GM12878 (cell line): ENCODE measurements at regions not wholly inside any gene's neighbourhood (a gene's known extent, or its start where the extent isn't known, plus 50 kb on each side); places are given as distances from the start of the nearest gene placed in this dataset.

Source experiments
- ATAC-seq: fragments of 200-7000 bp; cut with Tn5 transposase; 3 replicates; pipeline ENCODE4 v1.9.1; 2020; ENCODE audit warnings: mild to moderate bottlenecking, moderate library complexity
- BruUV-seq: library from RNA; stranded (reverse); fragments of 400-500 nt; replicated peaks from 2 replicates; lab custom pipeline; 2021; lab: Mats Ljungman, UMichigan
- CTCF ChIA-PET: fragments of 300-600 bp; sonication (Branson Sonifier 250); formaldehyde crosslinking; extraction: SDS; loops from one replicate; lab custom pipeline; 2021; ENCODE audit warnings: inconsistent platforms; lab: Yijun Ruan, JAX
- POLR2A ChIA-PET: fragments of 350-600 bp; formaldehyde crosslinking; extraction: SDS; loops from one replicate; lab custom pipeline; 2021; ENCODE audit warnings: inconsistent platforms; lab: Charles Lee
- RAD21 ChIA-PET: fragments of 300-600 bp; sonication (Branson Sonifier 250); formaldehyde crosslinking; loops from one replicate; lab custom pipeline; 2023; ENCODE audit warnings: antibody characterized with exemption; ENCODE audit not compliant: unreplicated experiment; lab: Charles Lee
- SMC1A ChIA-PET: fragments of 300-600 bp; sonication (Branson Sonifier 250); formaldehyde crosslinking; loops from one replicate; lab custom pipeline; 2023; ENCODE audit not compliant: unreplicated experiment, uncharacterized antibody; lab: Charles Lee
- DNase-seq: peaks from one replicate; pipeline ENCODE4 v3.0.0-alpha.2; 2011; ENCODE audit warnings: low read depth, low spot score
- FAIRE-seq: peaks from 3 replicates; lab custom pipeline; 2011; peaks lifted over from hg19 to GRCh38; lab: Jason Lieb, UNC
- H2AFZ ChIP-seq: 2 replicates; pipeline ENCODE4 v1.6.0; 2011; ENCODE audit warnings: low read depth, low read length, control low read depth; ENCODE audit not compliant: control insufficient read depth
- H3K27ac ChIP-seq: 2 replicates; pipeline ENCODE4 v1.5.1; 2011; ENCODE audit warnings: control low read depth; ENCODE audit not compliant: control insufficient read depth, insufficient read depth
- H3K27me3 ChIP-seq, 2 experiments: replicated peaks in 1 of 2; 2 replicates each; pipeline versions ENCODE4 v1.6.0 to v1.6.1; 2011; ENCODE audit warnings: low read length in 1 of 2; ENCODE audit not compliant: control insufficient read depth in 2 of 2, insufficient read depth in 2 of 2
- H3K36me3 ChIP-seq, 2 experiments: 2 replicates each; pipeline ENCODE4 v1.5.1; 2011; ENCODE audit warnings: low read length in 1 of 2; ENCODE audit not compliant: control insufficient read depth in 2 of 2, insufficient read depth in 2 of 2
- H3K4me1 ChIP-seq: 2 replicates; pipeline ENCODE4 v1.6.1; 2011; ENCODE audit warnings: mild to moderate bottlenecking, low read length, moderate library complexity, mixed read lengths; ENCODE audit not compliant: control insufficient read depth, insufficient read depth
- H3K4me2 ChIP-seq: 2 replicates; pipeline ENCODE4 v1.6.0; 2011; ENCODE audit warnings: control low read depth; ENCODE audit not compliant: control insufficient read depth, insufficient read depth
- H3K4me3 ChIP-seq: fragments of 200-600 bp; sonication (generic); 2 replicates; pipeline ENCODE4 v1.5.1; 2016
- H3K79me2 ChIP-seq: 2 replicates; pipeline ENCODE4 v1.6.0; 2011; ENCODE audit warnings: low read length; ENCODE audit not compliant: control insufficient read depth, insufficient read depth
- H3K9ac ChIP-seq: 2 replicates; pipeline ENCODE4 v1.8.0; 2011; ENCODE audit warnings: low read length, control low read depth, mixed read lengths; ENCODE audit not compliant: control insufficient read depth, insufficient read depth
- H3K9me3 ChIP-seq: replicated peaks from 3 replicates; pipeline ENCODE4 v1.5.1; 2011; ENCODE audit warnings: mild to moderate bottlenecking, low read length; ENCODE audit not compliant: control insufficient read depth, insufficient read depth
- H4K20me1 ChIP-seq: 2 replicates; pipeline ENCODE4 v1.6.0; 2011; ENCODE audit not compliant: control insufficient read depth, insufficient read depth
- CBX3 ChIP-seq: fragments of 200-600 bp; sonication (generic); IDR thresholded peaks from 2 replicates; pipeline ENCODE4 v1.6.1; 2016; ENCODE audit warnings: low read depth, borderline replicate concordance
- EGR1 ChIP-seq, 2 experiments: IDR thresholded peaks; 1 replicate in 1 of 2; 2 replicates in 1 of 2; pipeline ENCODE4 v1.6.1; 2011 to 2012; ENCODE audit warnings: low read depth in 2 of 2, low read length in 2 of 2, borderline replicate concordance in 1 of 2, mild to moderate bottlenecking in 1 of 2, moderate library complexity in 1 of 2
- IRF4 ChIP-seq: IDR thresholded peaks from 2 replicates; pipeline ENCODE4 v1.6.1; 2011; ENCODE audit warnings: low read depth, low read length
- SMC3 ChIP-seq: IDR thresholded peaks from 2 replicates; pipeline ENCODE4 v1.6.1; 2011; ENCODE audit warnings: low read length, improper control_type of control experiment, borderline replicate concordance
- ZNF687 ChIP-seq: fragments of 450-650 bp; IDR thresholded peaks from 2 replicates; pipeline ENCODE4 v1.6.1; 2017; ENCODE audit warnings: mild to moderate bottlenecking, moderate library complexity
- WGBS: methylation state at CpG from one replicate; pipeline ENCODE4 v1.1.6; 2016; ENCODE audit warnings: low lambda C conversion rate; ENCODE audit not compliant: insufficient replicate concordance, insufficient coverage; ENCODE audit errors: missing lambda C conversion rate; 5-methylcytosine and 5-hydroxymethylcytosine counted together
- in situ Hi-C: fragments of 300-500 bp; cut with MboI; formaldehyde crosslinking; loops from 9 replicates; pipeline ENCODE4 v1.14.3; 2018; ENCODE audit warnings: mixed read lengths
- intact Hi-C: fragments of 100-400 bp; cut with micrococcal nuclease; formaldehyde crosslinking; loops from one replicate; pipeline ENCODE4 v1.14.2; 2022; ENCODE audit not compliant: unreplicated experiment

- intact Hi-C loops (no loop called here), in situ Hi-C loops (no loop called here)
- H3K9me3 ChIP-seq, result no peaks in the 10 kb centered on the region
- H3K79me2 ChIP-seq, result no peaks in the 10 kb centered on the region
- no peak overlapping the region for H3K4me3 ChIP-seq
- ATAC-seq (no peak), DNase-seq (no peak), FAIRE-seq (no peak)
- H3K36me3 ChIP-seq, result no peaks in the 10 kb centered on the region
- ChIA-PET RAD21 (no interaction called here), SMC1A (no interaction called here), POLR2A (no interaction called here), CTCF (no interaction called here)
- H3K9ac ChIP-seq, result no peak overlapping the region
- no peak overlapping the region for H3K27ac ChIP-seq
- no peak overlapping the region for H3K4me2 ChIP-seq
- BruUV-seq, result no TSS peak
- no peaks in the 10 kb centered on the region for H3K27me3 ChIP-seq
- no peaks in the 10 kb centered on the region for H3K4me1 ChIP-seq
- no peaks in the 10 kb centered on the region for H4K20me1 ChIP-seq
- TF ChIP-seq EGR1 (IDR thresholded peaks at IDR 0.05; ENCODE audit: borderline replicate concordance in 1 of 2, low read depth in 2 of 2, low read length in 2 of 2) (no peak), CBX3 (no peak), SMC3 (no peak), ZNF687 (no peak), IRF4 (no peak)
- no peak overlapping the region for H2AFZ ChIP-seq
- 51% methylated on average over 6 of the region's 6 CpGs for WGBS
Observed at GRCh38 chr4:164359881-164360280, 394.1 kb upstream of the SMIM31 start.
